COLO829 (cell line): ENCODE measurements at regions not wholly inside any gene's neighbourhood (a gene's known extent, or its start where the extent isn't known, plus 50 kb on each side); places are given as distances from the start of the nearest gene placed in this dataset.
"Not testable (repeated sequence)": the region's sequence is repeated elsewhere in the genome, so short reads cannot be mapped to it uniquely, and the experiment has no call there.

Source experiments
- DNase-seq: peaks from one replicate; pipeline ENCODE4 v3.0.0; 2012; ENCODE audit warnings: low spot score

- DNase-seq = no peak
Measured at GRCh38 chr1:87956750-87957149, 628.1 kb downstream of the LMO4 start.

GRCh38 chr1:87957331-87957730 is 628.7 kb downstream of the LMO4 start:
- no peak for DNase-seq

GRCh38 chr1:87958201-87958600 is 629.5 kb downstream of the LMO4 start:
- no peak for DNase-seq

- DNase-seq = no peak
Measured at GRCh38 chr1:87958716-87959115, 630.0 kb downstream of the LMO4 start.

- DNase-seq = no peak
Measured at GRCh38 chr1:87959236-87959635, 630.6 kb downstream of the LMO4 start.

- no peak for DNase-seq
Measured at GRCh38 chr1:87961992-87962391, 633.3 kb downstream of the LMO4 start.

GRCh38 chr1:87963556-87963955 is 634.9 kb downstream of the LMO4 start:
- no peak for DNase-seq

- no peak for DNase-seq
Measured at GRCh38 chr1:87965193-87965592, 636.5 kb downstream of the LMO4 start.

- no peak for DNase-seq
Measured at GRCh38 chr1:87968197-87968955, 639.7 kb downstream of the LMO4 start.

- no peak for DNase-seq
Measured at GRCh38 chr1:87969040-87969439, 640.4 kb downstream of the LMO4 start.

GRCh38 chr1:87972811-87973210 is 644.1 kb downstream of the LMO4 start:
- DNase-seq = no peak

- no peak for DNase-seq
Measured at GRCh38 chr1:87973896-87974295, 645.2 kb downstream of the LMO4 start.

- DNase-seq = no peak
Measured at GRCh38 chr1:87976316-87976715, 647.6 kb downstream of the LMO4 start.

GRCh38 chr1:87977145-87977544 is 648.5 kb downstream of the LMO4 start:
- DNase-seq = no peak

- DNase-seq = no peak
Measured at GRCh38 chr1:87979079-87979478, 650.4 kb downstream of the LMO4 start.

- no peak for DNase-seq
Measured at GRCh38 chr1:87980494-87980893, 651.8 kb downstream of the LMO4 start.

GRCh38 chr1:87981386-87981785 is 652.7 kb downstream of the LMO4 start:
- DNase-seq = no peak

GRCh38 chr1:87981810-87982209 is 653.1 kb downstream of the LMO4 start:
- no peak for DNase-seq

GRCh38 chr1:87983841-87984240 is 655.2 kb downstream of the LMO4 start:
- no peak for DNase-seq

GRCh38 chr1:87985071-87985470 is 656.4 kb downstream of the LMO4 start:
- no peak for DNase-seq

- DNase-seq = no peak
Measured at GRCh38 chr1:87986130-87986866, 657.6 kb downstream of the LMO4 start.

GRCh38 chr1:87989346-87989745 is 660.7 kb downstream of the LMO4 start:
- no peak for DNase-seq

GRCh38 chr1:87992536-87992935 is 663.9 kb downstream of the LMO4 start:
- not testable (repeated sequence) for DNase-seq

GRCh38 chr1:87993051-87993450 is 664.4 kb downstream of the LMO4 start:
- DNase-seq = no peak
